GM23248 (cell line): ENCODE measurements at regions not wholly inside any gene's neighbourhood (a gene's known extent, or its start where the extent isn't known, plus 50 kb on each side); places are given as distances from the start of the nearest gene placed in this dataset.

Source experiments
- DNase-seq: peaks from one replicate; pipeline ENCODE4 v3.0.0-alpha.2; 2015
- H2AFZ ChIP-seq: fragments of 200-600 bp; sonication (generic); 2 replicates; pipeline ENCODE4 v1.6.1; 2016; ENCODE audit warnings: antibody characterized with exemption
- H3F3A ChIP-seq: fragments of 200-600 bp; sonication (generic); 2 replicates; pipeline ENCODE4 v1.6.1; 2016; ENCODE audit warnings: mild to moderate bottlenecking, antibody characterized with exemption, mixed run types; ENCODE audit not compliant: insufficient read depth
- H3K27ac ChIP-seq: fragments of 200-600 bp; sonication (generic); 2 replicates; pipeline ENCODE4 v1.5.1; 2016; ENCODE audit warnings: mild to moderate bottlenecking
- H3K27me3 ChIP-seq: fragments of 200-600 bp; sonication (generic); replicated peaks from 2 replicates; pipeline ENCODE4 v1.6.1; 2016; ENCODE audit warnings: mild to moderate bottlenecking; ENCODE audit not compliant: insufficient read depth
- H3K36me3 ChIP-seq: fragments of 200-600 bp; sonication (generic); 2 replicates; pipeline ENCODE4 v1.6.1; 2016; ENCODE audit warnings: low read depth, mild to moderate bottlenecking
- H3K4me1 ChIP-seq: fragments of 200-600 bp; sonication (generic); 2 replicates; pipeline ENCODE4 v1.6.1; 2016; ENCODE audit warnings: mild to moderate bottlenecking; ENCODE audit not compliant: insufficient read depth
- H3K4me2 ChIP-seq: fragments of 200-600 bp; sonication (generic); one replicate; pipeline ENCODE4 v1.6.1; 2016; ENCODE audit warnings: mild to moderate bottlenecking; ENCODE audit not compliant: unreplicated experiment
- H3K4me3 ChIP-seq: fragments of 200-600 bp; sonication (generic); 2 replicates; pipeline ENCODE4 v1.5.1; 2016; ENCODE audit warnings: mild to moderate bottlenecking
- H3K79me2 ChIP-seq: fragments of 200-600 bp; sonication (generic); 2 replicates; pipeline ENCODE4 v1.6.1; 2016; ENCODE audit warnings: mild to moderate bottlenecking; ENCODE audit not compliant: insufficient read depth
- H3K9ac ChIP-seq: fragments of 200-600 bp; sonication (generic); 2 replicates; pipeline ENCODE4 v1.6.1; 2016; ENCODE audit warnings: mild to moderate bottlenecking
- H3K9me2 ChIP-seq: fragments of 200-600 bp; sonication (generic); 2 replicates; pipeline ENCODE4 v1.6.1; 2016; ENCODE audit warnings: mixed run types, mild to moderate bottlenecking, moderate library complexity; ENCODE audit not compliant: insufficient read depth
- H3K9me3 ChIP-seq: fragments of 200-600 bp; sonication (generic); one replicate; pipeline ENCODE4 v1.6.1; 2017; ENCODE audit warnings: low read depth
- H4K20me1 ChIP-seq: fragments of 200-600 bp; sonication (generic); 2 replicates; pipeline ENCODE4 v1.6.0; 2016; ENCODE audit not compliant: insufficient read depth
- EZH2 ChIP-seq: fragments of 200-600 bp; sonication (generic); IDR thresholded peaks from 2 replicates; pipeline ENCODE4 v1.6.1; 2018; ENCODE audit warnings: antibody characterized with exemption, mild to moderate bottlenecking; ENCODE audit not compliant: insufficient read depth, poor library complexity, severe bottlenecking
- EZH2phosphoT487 ChIP-seq: fragments of 200-600 bp; sonication (generic); IDR thresholded peaks from 2 replicates; pipeline ENCODE4 v1.6.1; 2018; ENCODE audit warnings: antibody characterized with exemption, moderate library complexity, mild to moderate bottlenecking, low read depth; ENCODE audit not compliant: insufficient read depth
- WGBS, 2 experiments: methylation state at CpG; one replicate each; pipeline ENCODE4 v1.1.6; 2015 to 2017; ENCODE audit warnings: low lambda C conversion rate in 2 of 2, low coverage in 1 of 2; ENCODE audit errors: missing lambda C conversion rate in 2 of 2; 5-methylcytosine and 5-hydroxymethylcytosine counted together
- in situ Hi-C: fragments of 300-500 bp; cut with MboI; formaldehyde crosslinking; loops from 2 replicates; pipeline ENCODE4 v1.15.0; 2020

DNA sequence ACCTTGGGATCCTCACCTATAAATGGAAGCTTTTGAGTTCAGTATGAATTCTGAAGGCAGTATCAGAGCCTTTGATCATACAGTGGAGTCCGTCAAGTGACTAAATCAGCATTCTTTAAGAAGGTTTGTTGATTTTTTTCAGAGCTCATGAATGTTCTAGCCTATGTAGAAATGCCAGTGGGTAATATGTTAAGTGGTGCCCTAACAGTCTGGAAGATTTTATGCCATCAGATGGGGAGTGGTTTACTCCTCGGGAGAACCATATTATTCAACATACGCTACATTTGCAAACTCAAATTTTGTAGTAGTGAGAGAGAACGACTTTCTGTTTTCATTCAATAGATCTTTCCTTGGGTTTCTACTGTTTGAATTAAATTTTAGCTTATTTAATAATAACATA lies 225.0 kb upstream of the ACVR2A start:
- H3F3A ChIP-seq: no peaks in the 10 kb centered on the region
- H3K79me2 ChIP-seq: no peaks in the 10 kb centered on the region
- H3K9me3 ChIP-seq: no peaks in the 10 kb centered on the region
- H3K9me2 ChIP-seq: no peaks in the 10 kb centered on the region
- no peaks in the 10 kb centered on the region for H3K36me3 ChIP-seq
- no peaks in the 10 kb centered on the region for H4K20me1 ChIP-seq
- no peak overlapping the region for H3K27ac ChIP-seq
- no peaks in the 10 kb centered on the region for H3K4me1 ChIP-seq
- H3K4me3 ChIP-seq: no peak overlapping the region
- in situ Hi-C loops: no loop called here
- TF ChIP-seq EZH2 (no peak), EZH2phosphoT487 (no peak)
- DNase-seq: no peak
- no peak overlapping the region for H2AFZ ChIP-seq
- no peak overlapping the region for H3K4me2 ChIP-seq
- H3K9ac ChIP-seq: no peak overlapping the region
- no peaks in the 10 kb centered on the region for H3K27me3 ChIP-seq
- WGBS, 2 experiments: 75 to 77% methylated on average over 4 of the region's 4 CpGs

DNA sequence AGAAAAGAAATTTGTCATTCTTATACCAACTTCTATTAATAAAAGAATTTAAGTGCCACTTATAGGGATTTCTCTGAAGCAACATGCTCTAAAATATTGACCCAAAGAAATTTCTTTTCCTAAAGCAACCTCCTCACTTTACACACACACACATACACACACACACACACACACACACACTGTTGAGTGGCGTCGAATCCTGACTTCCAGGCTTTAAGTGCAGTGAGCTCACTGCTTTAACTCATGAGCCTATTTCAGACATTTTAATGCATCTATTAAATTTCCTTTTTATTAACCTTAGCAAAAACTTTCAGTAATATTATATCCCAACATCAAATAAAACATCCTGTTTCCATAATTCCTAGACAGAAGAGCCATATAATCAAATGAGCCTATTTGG lies 229.1 kb upstream of the ACVR2A start:
- Histone ChIP-seq H3K4me1 (no peaks in the 10 kb centered on the region), H3K27me3 (no peaks in the 10 kb centered on the region), H3K36me3 (no peaks in the 10 kb centered on the region), H3K9ac (no peak overlapping the region), H3F3A (no peaks in the 10 kb centered on the region), H3K27ac (no peak overlapping the region), H3K79me2 (no peaks in the 10 kb centered on the region), H3K4me2 (no peak overlapping the region), H4K20me1 (no peaks in the 10 kb centered on the region), H3K9me2 (no peaks in the 10 kb centered on the region), H3K9me3 (no peaks in the 10 kb centered on the region), H2AFZ (no peak overlapping the region), H3K4me3 (no peak overlapping the region)
- DNase-seq: no peak
- in situ Hi-C loops: no loop called here
- no peak for TF ChIP-seq EZH2phosphoT487
- no peak for TF ChIP-seq EZH2
- WGBS, 2 experiments: 87 to 95% methylated on average over 2 of the region's 2 CpGs

DNA sequence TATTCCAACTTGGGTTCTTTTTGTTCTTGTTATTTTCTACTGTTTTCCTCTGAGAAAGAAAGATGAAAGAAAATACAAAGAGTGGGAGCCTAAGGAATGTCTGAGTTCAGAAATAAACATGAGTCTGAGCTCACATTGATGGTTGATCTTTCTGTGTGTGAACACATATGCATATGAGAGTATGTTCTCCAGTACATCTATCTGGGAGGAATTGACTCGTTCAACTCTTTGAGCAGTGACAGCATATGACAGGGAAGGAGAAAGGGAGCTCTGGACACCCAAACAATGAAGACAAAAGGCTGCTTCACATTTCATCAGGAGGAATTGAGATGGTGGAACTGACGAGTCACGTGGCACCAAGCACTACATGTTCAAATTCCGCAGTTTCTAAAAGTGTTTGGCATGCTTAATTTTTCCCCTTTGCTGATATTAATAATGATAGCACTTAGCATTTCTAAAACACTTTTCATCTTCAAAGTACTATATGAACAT lies 229.8 kb upstream of the ACVR2A start:
- DNase-seq: no peak
- H3F3A ChIP-seq: no peaks in the 10 kb centered on the region
- no peak overlapping the region for H3K27ac ChIP-seq
- H3K79me2 ChIP-seq: no peaks in the 10 kb centered on the region
- H3K9me3 ChIP-seq: no peaks in the 10 kb centered on the region
- no peak overlapping the region for H3K4me2 ChIP-seq
- no peak overlapping the region for H3K9ac ChIP-seq
- no peaks in the 10 kb centered on the region for H3K9me2 ChIP-seq
- no peak for TF ChIP-seq EZH2phosphoT487
- TF ChIP-seq EZH2: no peak
- no peaks in the 10 kb centered on the region for H3K27me3 ChIP-seq
- no peaks in the 10 kb centered on the region for H3K36me3 ChIP-seq
- no peaks in the 10 kb centered on the region for H4K20me1 ChIP-seq
- no peak overlapping the region for H3K4me3 ChIP-seq
- WGBS, 2 experiments: 80 to 84% methylated on average over 4 of the region's 4 CpGs
- H2AFZ ChIP-seq: no peak overlapping the region
- in situ Hi-C loops: no loop called here
- no peaks in the 10 kb centered on the region for H3K4me1 ChIP-seq

DNA sequence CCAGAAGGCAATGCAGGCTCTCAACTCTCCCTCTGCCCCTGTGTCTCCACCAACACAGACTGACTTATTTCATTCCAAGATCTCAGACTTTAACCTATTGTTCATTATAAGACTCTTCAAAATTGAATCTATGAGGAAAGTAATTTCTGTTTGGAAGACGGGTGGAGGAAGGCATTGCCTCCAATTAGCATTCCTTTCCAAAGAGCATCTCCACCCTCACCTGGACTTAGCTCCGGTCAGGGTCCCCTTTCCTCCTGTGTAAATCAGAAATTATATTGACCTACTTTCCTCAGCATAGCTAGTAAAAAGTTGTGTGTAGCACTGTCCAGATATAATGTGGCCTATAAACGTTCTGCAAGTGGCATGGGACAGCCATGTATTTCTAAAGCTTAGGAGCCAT lies 230.4 kb upstream of the ACVR2A start:
- 51 to 52% methylated on average over 3 of the region's 3 CpGs for WGBS, 2 experiments
- Histone ChIP-seq H4K20me1 (no peaks in the 10 kb centered on the region), H2AFZ (no peak overlapping the region), H3K27me3 (no peaks in the 10 kb centered on the region), H3K27ac (no peak overlapping the region), H3K9me3 (no peaks in the 10 kb centered on the region), H3F3A (no peaks in the 10 kb centered on the region), H3K9ac (no peak overlapping the region), H3K4me1 (no peaks in the 10 kb centered on the region), H3K9me2 (no peaks in the 10 kb centered on the region), H3K36me3 (no peaks in the 10 kb centered on the region), H3K4me2 (no peak overlapping the region), H3K79me2 (no peaks in the 10 kb centered on the region), H3K4me3 (no peak overlapping the region)
- DNase-seq: no peak
- in situ Hi-C loops: no loop called here
- TF ChIP-seq EZH2phosphoT487: no peak
- TF ChIP-seq EZH2: no peak

DNA sequence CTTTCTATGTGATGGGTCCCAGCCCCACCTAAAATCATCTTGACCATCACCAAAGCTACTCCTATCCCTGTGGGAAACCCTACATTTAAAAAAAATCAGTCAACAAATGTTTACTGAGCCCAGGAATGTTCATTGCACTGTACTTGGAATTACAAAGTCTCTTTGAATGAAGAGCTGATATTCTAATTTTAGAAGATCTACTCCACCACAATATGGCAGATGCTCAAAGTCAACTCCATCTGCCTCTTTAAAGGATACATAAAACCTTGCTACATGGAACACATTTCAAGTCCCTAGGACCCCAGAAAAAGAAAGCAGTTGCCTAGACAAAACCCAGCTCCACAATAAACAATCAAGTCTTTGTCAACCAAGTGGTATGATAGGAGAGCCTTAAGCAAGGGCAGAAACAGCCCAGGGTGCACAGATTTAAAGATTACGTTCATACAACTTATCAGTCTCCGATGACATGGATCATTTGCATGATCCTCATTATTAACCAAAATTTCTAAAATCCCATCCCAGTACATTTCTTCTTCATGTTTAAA lies 234.3 kb upstream of the ACVR2A start:
- WGBS, 2 experiments: 73 to 74% methylated on average over 2 of the region's 2 CpGs
- in situ Hi-C loops: no loop called here
- no peaks in the 10 kb centered on the region for H3K27me3 ChIP-seq

More for the DNA sequence above, 234.3 kb upstream of the ACVR2A start:
- H3K27ac ChIP-seq: no peak overlapping the region
- no peak overlapping the region for H3K4me3 ChIP-seq
- H2AFZ ChIP-seq: no peak overlapping the region
- no peak for DNase-seq
- no peaks in the 10 kb centered on the region for H3F3A ChIP-seq
- H3K4me1 ChIP-seq: no peaks in the 10 kb centered on the region
- no peaks in the 10 kb centered on the region for H4K20me1 ChIP-seq
- TF ChIP-seq EZH2phosphoT487 (no peak), EZH2 (no peak)
- no peaks in the 10 kb centered on the region for H3K79me2 ChIP-seq
- no peak overlapping the region for H3K4me2 ChIP-seq
- H3K36me3 ChIP-seq: no peaks in the 10 kb centered on the region
- H3K9me3 ChIP-seq: no peaks in the 10 kb centered on the region
- H3K9ac ChIP-seq: no peak overlapping the region
- H3K9me2 ChIP-seq: no peaks in the 10 kb centered on the region
